Left colon (tissue), 2 donors: ENCODE measurements at regions not wholly inside any gene's neighbourhood (a gene's known extent, or its start where the extent isn't known, plus 50 kb on each side); places are given as distances from the start of the nearest gene placed in this dataset.

Experiments
- ATAC-seq: fragments of 200-7000 bp; cut with Tn5 transposase; one replicate; pipeline ENCODE4 v1.9.1; 2020; ENCODE audit warnings: mild to moderate bottlenecking, moderate library complexity
- DNase-seq, 2 donors: peaks; one replicate each; pipeline ENCODE4 v3.0.0-alpha.2; 2020
- intact Hi-C, 2 donors: fragments of 100-400 bp; cut with DNase I in 1 of 2; cut with micrococcal nuclease in 1 of 2; formaldehyde crosslinking; loops; one replicate each; pipeline versions ENCODE4 v1.11.2 to v1.14.0; 2022; cut with DNase I, micrococcal nuclease
- donor health status: DM: no; HTN: no; CAD: no.
- donor health status: DM: yes; HTN: yes; CAD: no.

DNA sequence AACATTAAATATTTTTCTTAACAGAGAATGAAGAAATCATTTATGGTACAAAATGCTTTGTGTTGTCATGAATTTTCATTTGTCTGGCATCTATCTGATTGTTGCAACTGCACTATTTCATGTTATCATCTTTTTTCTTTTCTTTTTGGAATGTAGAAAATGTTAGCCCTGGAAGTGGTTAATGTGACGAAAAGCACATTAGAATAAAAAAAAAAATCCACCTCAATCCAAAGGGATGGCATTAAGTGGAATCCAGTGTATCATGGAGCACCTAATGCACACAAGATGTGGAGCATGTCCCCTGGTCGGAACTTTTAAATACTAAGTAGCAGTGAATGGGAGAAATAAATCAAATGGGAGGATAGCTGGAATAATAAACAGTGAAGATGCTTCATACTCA is 172.9 kb upstream of the MCHR2 start:
- intact Hi-C loops: no loop called here
- DNase-seq (no peak), ATAC-seq (no peak)

DNA sequence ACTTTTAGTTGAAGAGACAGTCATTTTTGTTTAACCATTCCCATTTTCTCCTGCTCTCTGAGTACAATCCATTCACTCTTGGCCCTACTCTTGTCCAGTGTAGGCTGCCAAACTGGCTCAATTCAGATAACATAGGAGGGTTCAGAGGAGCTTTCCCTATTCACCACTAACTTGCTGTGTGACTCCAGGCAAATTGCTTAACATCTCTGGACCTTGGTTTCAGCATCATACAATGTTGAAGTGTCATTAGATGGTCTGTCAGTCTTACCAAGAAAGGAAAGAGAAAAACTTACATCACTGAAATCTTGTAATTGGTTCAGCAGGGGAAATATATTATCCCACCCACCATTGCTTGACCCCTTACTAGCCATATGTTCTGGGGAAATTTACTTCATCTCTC is 171.4 kb upstream of the MCHR2 start:
- no peak for ATAC-seq
- intact Hi-C loops: no loop called here
- no peak for DNase-seq

DNA sequence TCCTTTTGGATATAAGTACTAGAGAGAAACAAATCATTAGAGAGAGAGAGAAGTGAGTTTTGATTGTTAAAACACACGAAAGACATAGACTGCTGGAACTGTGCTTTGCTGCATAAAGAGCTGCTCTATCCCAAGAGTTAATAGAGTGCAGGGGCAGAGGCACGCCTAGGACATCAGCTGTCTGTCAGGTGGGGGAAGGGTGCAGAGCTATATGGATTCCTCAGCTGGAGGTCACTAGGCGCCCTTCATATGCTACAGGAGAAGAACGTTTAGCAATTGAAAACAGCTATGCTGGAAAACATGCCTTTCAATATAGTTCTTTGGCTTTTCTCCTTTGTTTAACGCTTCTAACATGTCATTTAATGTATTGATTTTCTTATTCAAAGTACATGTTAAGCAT is 169.0 kb upstream of the MCHR2 start:
- intact Hi-C loops: no loop called here
- no peak for DNase-seq
- ATAC-seq: no peak

DNA sequence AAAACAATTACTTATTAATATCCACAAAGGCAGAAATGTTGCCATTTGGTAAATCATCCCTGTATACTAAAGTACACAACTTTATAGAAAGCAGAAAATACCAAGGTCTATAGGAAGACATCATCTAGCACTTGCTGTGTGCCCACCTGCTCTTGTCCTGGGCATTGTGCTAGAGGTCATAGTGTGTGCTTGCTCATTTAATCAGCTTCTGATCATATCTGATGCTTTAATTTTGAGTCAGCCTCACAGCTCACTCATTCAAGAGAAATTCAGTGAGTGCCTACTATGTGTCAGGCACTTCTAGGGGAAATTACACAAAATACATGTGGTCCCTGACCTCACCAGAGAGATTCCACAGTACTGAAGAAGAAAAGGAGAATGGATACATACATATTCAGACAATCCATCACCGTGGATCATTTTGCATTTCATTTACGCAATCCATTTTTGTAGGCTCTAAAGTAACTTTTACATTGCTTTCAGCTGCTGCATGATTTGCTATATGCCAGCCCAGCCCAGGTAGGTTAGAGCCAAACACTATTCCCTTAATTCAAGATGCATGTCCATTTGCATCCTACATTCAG is 167.9 kb upstream of the MCHR2 start:
- ATAC-seq (no peak), DNase-seq (no peak)
- intact Hi-C loops: no loop called here

DNA sequence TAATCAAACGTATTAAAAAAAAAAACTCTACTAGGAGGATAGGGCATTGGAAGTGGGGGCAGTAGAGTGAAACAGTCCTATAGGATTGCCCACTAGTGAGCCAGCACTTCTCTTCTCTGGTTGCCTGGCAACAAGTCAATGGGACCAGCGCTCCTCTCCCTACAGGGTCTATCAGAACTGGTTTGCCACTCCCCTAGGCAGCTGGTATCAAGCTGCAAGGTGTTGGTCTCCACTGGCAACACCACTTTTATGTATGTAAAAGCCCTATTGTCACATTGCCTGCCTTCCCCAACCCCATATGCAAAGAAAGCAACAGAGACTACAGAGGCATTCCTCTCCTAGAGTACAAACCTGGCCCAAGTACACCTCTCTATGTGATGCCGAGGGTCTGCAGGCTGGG is 166.9 kb upstream of the MCHR2 start:
- no peak for ATAC-seq
- DNase-seq: no peak
- intact Hi-C loops: no loop called here

DNA sequence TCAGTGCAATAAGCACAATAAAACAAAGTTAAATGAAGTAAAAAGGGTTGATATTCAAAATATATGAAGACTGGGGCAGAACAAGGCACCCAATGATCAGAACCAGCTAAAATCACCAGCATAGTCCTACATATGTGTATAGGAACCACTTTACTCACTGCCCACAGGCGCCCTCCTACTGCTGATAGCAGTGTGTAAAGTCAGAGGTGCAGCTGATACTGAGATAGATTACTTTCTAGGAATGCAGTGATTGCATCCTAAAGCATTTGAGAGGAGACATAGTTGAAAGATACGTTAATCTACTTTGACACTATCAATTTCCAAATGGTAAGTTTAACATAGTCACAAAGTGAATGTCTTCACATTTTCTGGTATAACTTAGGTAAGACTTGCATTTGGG is 161.1 kb upstream of the MCHR2 start:
- DNase-seq: no peak
- intact Hi-C loops: no loop called here

DNA sequence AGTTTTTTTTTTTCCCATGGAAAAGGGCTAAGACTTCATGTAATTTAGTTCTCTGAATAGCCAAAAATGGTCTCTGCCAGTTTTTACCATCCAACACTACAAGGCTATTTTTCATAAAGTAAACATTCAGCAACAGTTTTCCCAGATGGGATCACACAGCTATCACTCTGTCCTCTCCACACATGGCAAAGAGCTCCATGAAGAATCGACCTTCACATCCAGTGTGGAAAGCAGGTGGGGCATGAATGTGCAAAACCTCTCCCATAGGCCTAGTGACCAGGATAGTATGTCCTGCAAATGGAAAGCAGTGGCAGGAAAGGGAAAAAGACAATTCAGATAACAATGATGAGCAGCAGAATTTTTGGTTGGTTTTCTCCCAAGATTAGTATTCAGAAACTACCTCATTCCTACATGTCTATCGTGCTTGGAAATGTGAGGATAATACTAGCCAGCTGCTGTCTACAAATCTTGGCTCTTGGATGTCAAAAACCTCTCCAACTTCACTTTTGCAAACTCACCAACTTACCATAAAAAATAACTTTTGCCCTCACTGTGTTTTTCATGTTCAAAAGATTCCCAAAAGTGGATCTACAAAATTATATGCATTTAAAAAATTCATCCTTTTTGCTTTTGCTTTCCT is 159.7 kb upstream of the MCHR2 start:
- intact Hi-C loops: no loop called here
- no peak for ATAC-seq
- DNase-seq: no peak

More for the DNA sequence above, 161.1 kb upstream of the MCHR2 start:
- no peak for ATAC-seq

DNA sequence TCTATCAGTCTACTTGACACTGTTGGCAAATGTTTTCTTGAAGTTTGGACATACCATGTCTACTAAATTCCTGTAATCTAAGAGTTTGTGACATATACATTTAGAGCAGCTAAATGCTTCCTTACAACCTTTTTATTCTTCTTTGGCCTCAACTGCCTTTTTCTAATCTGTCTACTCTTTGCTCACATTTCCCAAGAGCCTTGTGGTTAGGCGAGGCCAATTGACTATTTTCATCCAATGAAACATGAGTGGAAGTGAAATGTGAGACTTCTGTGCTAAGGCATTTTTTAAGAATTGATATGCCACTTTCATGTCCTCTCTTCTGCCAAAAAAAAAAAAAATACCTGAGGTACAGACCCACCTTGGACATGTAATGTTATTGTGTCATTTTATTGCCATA is 158.2 kb upstream of the MCHR2 start:
- no peak for ATAC-seq
- intact Hi-C loops: no loop called here
- no peak for DNase-seq

DNA sequence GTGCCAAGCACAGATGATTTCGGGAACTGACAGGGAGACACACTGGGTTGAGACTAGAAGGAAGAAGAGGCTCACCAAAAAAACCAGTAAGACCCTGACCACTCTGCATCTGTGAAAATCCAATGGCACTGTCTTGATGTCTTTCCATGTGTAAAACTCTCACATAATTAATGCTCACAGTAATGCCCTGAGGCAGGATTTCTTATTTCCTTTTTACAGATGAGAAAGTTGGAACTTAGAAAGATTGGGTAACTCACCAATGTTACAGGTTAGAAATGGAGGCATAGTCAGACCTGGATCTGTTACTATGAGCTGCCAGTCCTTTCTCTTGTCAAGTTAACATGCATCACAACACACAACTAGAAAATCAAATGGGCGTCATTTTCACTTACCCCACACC is 151.0 kb upstream of the MCHR2 start:
- no peak for DNase-seq
- no peak for ATAC-seq
- intact Hi-C loops: no loop called here

DNA sequence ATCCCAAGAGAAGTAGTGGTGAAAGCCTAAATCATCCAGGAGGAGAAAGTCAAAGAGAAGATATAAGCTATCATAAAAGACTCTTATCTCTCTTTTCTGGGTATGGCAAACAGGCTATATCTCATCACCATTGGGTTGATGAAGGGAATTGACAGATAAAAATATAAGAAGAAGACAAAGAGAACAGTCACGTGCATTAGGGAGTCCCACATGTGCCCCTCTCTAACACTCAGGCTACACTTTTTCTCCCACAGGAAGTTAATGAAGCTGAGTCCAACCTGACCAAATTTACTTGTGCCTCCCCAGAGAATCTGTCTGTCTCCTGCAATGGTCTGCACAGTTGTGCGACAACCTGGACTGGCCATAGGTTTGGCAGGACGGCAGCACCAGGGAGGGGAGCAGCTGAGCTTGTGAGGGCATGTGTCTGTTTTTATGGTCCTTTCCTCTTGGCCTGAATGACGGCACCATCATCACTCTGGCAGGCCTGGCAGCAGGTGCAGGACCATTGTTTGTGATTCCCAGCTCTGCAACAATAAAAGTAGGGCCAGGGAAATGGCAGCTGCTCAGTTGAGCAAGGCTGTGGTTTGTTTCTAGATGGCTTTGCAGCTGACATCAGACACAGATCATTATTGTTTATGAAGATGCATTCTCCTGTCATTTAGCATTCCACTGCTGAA is 144.5 kb upstream of the MCHR2 start:
- ATAC-seq (no peak), DNase-seq (no peak)
- intact Hi-C loops: no loop called here

DNA sequence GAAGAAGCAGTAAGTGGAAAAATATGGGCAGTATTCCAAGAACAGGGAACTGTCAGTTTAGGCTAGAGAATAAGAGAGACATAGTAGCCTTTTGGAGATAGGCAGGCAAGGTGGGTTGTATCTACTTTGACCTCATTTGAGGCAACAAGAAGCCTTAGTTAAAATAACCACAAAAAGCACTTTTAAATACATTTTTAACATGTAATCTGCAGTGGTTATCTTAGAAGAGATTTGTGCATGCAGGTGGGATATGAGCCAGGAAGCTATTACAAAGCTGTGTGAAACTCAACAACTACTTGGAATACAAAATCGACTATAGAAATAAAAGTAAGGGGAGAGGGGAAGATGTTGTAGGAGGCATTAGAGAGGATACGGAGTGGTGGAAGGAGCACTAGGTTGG is 143.7 kb upstream of the MCHR2 start:
- ATAC-seq (no peak), DNase-seq (no peak)
- intact Hi-C loops: no loop called here

DNA sequence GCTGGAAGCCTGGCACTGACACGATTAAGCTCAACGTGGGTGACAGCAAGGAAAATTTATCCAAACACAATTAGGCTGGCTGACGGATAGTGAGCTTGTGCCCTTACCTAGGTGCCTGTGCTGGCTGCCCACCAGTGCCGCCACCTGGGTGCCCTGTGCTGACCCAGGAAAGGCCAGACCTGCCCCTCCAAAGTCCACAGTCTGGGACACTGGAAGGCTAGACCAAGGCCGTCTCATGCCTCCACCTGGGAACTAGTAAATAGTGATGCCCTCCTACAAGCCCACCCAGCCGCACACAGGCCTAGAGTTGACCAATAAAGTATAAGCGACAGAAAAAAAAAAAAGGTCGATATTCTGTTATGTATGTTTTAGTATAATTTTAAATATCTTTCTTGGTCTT is 142.6 kb upstream of the MCHR2 start:
- no peak for ATAC-seq
- no peak for DNase-seq
- intact Hi-C loops: no loop called here

DNA sequence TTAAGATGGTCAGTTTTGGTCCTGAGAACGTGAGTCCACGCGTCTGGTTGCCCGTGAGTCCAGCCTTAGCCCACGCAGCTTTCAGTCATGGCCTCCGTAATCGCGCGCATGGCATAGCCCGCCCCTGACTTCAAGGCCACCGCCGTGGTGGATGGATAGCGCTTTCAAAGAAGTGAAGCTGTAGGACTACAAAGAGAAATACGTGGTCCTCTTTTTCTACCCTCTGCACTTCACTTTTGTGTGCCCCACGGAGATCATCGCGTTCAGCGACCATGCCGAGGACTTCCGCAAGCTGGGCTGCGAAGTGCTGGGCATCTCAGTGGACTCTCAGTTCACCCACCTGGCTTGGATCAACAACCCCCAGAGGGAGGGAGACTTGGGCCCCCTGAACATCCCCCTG is 142.0 kb upstream of the MCHR2 start:
- intact Hi-C loops: no loop called here
- ATAC-seq: no peak
- DNase-seq: no peak

DNA sequence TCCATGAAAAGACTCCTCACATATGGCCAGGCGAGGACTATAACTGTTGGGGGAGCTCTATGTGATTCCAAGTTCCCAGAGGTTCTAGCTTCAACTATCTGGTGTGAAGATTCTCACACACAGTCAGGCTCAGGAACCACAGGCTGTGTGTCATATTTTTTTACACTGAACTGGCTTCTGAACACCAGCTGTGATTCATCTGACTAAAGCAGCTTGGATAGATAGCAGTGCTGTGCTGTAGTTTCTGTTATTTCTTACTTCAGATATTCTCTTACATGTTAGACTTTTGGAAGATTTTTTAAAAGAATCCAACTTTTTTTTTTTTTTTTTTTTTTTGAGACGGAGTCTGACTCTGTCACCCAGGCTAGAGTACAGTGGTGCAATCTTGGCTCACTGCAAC is 140.7 kb upstream of the MCHR2 start:
- intact Hi-C loops: no loop called here
- ATAC-seq (no peak), DNase-seq (no peak)

DNA sequence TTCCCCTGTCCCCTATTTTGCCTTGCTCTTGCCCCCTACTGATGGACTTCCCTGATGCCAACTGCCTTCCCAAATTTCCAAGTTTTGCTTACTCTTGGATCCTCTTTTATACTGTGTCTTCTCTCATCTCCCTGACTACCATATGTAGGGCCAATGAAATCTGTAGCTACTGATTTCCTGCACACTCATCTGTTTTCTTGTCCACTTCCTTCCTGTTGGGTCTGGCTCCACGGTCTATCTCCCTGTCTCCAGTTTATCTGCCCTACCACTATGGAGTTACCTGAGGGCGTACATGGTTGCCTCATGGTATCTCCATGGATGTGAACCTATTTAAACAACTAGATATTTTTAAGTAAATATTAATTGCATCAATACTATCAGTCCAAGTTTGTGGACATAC is 140.3 kb upstream of the MCHR2 start:
- intact Hi-C loops: no loop called here
- DNase-seq (no peak), ATAC-seq (no peak)

DNA sequence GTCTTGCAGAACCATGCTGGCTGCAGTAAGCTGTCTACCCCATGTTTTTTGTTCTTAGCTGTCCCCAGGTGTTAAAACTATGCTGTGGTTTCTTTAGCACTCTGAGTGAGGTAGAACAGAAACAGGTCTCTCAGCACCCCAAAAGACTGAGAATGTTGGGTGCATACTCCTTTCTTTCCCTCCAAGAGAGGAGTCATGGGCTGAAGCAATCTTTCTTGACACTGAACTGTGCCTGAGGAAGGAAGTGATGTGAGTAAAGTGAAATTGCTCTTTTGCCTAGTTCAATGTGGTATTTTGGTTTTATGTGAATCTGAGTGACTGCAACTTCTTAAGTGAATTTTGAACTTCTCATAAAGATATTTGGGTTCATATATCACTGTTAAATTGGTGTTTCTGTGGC is 138.0 kb upstream of the MCHR2 start:
- DNase-seq (no peak), ATAC-seq (no peak)
- intact Hi-C loops: no loop called here

DNA sequence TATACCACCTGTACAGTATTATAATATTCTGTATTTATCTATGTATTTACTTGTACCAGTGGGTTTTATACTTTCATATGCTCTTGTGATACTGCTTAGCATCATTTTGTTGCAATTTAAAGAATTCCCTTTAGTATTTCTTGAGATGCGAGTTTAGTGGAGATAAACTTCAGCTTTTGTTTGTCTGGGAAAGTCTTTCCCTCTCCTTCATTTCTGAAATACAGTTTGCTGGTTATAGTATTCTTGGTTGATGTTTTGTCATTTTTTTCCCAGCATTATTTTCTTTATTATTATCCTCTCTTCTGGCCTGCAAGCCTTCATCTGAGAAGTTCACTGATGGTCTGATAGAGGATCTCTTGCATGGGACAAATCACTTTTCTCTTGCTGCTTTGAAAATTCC is 136.6 kb upstream of the MCHR2 start:
- intact Hi-C loops: no loop called here
- DNase-seq (no peak), ATAC-seq (no peak)

DNA sequence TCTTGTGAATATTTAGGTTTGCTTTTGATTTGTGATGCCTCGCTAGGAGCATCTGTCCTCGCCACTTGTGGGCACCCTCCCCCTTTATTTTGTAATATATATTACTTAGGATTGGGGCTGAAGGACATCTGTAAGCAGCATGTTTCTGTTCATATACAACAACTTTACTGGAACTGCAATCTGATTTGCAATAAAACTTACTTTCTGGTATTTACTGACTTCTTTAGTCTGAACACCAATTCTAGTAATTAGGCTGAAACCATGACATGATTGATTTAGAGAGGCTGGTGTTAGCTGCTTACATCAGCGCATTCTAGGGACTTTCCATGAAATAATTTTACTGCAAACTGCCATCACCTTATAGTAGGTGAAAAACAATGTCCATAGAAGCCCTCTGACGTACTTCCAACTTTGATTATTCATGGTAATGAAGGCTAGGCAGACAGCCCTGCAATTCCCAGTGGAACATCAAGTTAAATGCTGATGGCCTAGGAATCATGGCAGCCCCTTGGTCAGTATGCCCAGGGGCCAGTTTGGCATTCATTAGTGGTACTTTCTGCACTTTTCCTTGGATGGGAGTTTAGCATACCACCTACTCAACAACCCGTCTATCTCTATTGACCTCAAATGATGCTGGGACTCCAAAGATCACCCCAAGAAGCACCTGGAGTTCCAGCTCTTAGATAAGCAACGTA is 132.9 kb upstream of the MCHR2 start:
- no peak for DNase-seq
- intact Hi-C loops: no loop called here
- no peak for ATAC-seq

DNA sequence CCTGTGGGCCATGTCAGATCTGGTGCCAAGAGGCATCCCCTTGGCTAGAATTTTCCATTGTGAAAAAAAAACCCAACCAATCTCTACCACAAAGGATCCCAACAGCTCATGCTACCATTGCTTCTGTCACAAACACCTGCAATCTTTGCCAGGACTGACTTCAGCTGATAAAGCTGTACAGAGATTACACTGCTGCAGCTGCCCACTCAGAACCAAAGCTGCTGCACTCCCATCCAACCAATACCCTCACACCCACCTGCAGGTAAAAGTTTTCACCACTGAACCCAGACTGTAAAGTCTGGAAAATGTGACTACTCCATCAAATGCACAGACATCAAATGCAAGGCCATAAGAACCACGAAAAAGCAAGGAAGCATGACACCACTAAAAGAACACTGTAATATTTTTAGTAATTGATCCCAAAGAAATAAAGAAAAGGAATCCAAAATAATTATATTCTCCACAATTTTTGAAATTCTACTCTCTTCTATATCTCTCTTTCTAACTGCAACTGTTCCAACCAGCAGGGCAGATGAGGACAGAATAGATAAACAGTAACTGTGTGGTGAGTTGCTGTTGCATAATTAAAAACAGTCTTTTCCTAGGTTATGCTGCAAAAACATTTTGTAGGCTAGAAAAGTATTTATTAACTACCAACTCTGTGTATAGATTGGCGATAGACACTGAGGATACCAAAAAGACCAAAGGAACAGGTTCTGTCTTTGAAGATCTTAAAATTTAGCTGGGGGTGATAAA is 128.0 kb upstream of the MCHR2 start:
- no peak for ATAC-seq
- intact Hi-C loops: no loop called here

DNA sequence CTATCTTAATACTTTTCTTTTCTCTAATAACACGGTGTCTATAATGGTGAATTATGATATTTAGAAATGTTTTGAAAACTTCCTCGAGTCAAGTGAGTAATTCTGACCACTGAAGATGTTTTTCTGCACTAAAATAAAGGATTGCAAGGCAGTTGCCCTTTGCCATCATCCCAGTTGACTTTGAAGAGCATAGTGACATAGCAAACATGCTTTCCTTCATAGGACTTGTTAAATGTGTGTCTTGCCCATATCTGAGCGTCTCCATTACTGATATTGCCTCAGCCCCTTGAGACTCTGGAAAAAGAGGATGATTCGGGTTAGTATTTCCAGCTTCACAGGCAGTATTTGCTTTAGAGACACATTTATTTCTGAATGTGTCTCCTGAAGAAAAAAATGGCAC is 125.2 kb upstream of the MCHR2 start:
- no peak for ATAC-seq
- intact Hi-C loops: loop anchor here in 1 of 2 donors (5.0 to 10.0 kb wide), 2 partner anchors 358 to 536 kb away; no protein-coding TSS in a partner anchor
- DNase-seq: no peak

More for the DNA sequence above, 128.0 kb upstream of the MCHR2 start:
- DNase-seq: no peak
